ENCODE measurements at regions not wholly inside any gene's neighbourhood (a gene's known extent, or its start where the extent isn't known, plus 50 kb on each side); places are given as distances from the start of the nearest gene placed in this dataset.

GRCh38 chr10:3413937-3414666, 241.5 kb upstream of the PITRM1 start:
- TF ChIP-seq, protein P1, sequence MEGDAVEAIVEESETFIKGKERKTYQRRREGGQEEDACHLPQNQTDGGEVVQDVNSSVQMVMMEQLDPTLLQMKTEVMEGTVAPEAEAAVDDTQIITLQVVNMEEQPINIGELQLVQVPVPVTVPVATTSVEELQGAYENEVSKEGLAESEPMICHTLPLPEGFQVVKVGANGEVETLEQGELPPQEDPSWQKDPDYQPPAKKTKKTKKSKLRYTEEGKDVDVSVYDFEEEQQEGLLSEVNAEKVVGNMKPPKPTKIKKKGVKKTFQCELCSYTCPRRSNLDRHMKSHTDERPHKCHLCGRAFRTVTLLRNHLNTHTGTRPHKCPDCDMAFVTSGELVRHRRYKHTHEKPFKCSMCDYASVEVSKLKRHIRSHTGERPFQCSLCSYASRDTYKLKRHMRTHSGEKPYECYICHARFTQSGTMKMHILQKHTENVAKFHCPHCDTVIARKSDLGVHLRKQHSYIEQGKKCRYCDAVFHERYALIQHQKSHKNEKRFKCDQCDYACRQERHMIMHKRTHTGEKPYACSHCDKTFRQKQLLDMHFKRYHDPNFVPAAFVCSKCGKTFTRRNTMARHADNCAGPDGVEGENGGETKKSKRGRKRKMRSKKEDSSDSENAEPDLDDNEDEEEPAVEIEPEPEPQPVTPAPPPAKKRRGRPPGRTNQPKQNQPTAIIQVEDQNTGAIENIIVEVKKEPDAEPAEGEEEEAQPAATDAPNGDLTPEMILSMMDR (IDR thresholded peaks at IDR 0.05; ENCODE audit: low read depth, low read length, missing control alignments): no peak
- H3K4me3 ChIP-seq (replicated peaks; ENCODE audit: low read depth, low read length): no peak overlapping the region
- no peak for DNase-seq (ENCODE audit: extremely low read depth, low read depth)

DNA sequence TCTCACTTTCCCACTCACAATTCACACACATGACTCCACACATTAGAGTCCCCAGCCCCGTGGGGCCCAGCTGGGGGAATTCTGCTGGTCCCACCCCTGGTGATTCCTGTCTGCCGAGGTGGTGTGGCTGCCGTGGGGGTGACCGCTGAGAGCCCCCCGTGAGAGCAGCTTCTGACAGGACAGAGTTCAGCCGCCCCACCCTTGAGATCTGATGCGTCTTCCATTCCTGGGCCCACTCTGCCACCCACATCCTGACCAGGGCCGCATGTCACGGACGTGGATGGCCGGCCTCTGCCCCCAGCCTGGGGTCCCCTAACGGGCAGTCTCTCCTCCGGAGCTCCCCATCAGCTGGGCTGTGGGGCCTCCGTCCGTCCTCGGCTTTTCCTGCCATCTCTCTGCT, 240.1 kb upstream of the PITRM1 start:
- no peak overlapping the region for H3K4me3 ChIP-seq (replicated peaks; ENCODE audit: low read depth, low read length)
- no peak for DNase-seq (ENCODE audit: extremely low read depth, low read depth)
- TF ChIP-seq, protein P1 (IDR thresholded peaks at IDR 0.05; ENCODE audit: low read depth, low read length, missing control alignments): no peak

DNA sequence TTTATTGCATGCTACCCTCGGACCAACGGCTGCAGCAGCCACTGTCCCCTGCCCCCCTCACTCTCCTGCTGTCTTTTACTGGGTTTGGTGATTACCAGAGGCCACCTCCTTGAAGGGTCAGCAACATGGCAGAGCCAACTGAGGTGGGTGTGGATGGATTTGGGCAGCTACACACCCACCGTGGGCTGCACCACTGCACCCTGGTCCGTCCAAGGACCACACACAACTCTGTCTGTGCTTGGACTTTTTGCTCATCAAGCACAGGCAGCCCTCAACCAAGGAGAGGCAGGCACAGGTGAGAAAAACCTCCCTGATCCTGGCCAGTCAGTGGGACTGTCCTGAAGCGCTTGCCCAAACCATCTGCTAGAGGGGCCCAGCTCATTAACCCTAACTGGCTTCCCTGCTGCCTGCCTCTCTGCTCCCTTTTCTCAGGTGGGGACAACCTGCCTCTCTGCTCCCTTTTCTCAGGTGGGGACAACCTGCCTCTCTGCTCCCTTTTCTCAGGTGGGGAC, 239.5 kb upstream of the PITRM1 start:
- TF ChIP-seq, protein P1 (IDR thresholded peaks at IDR 0.05; ENCODE audit: low read depth, low read length, missing control alignments): no peak
- no peak overlapping the region for H3K4me3 ChIP-seq (replicated peaks; ENCODE audit: low read depth, low read length)
- DNase-seq (ENCODE audit: extremely low read depth, low read depth): no peak

DNA sequence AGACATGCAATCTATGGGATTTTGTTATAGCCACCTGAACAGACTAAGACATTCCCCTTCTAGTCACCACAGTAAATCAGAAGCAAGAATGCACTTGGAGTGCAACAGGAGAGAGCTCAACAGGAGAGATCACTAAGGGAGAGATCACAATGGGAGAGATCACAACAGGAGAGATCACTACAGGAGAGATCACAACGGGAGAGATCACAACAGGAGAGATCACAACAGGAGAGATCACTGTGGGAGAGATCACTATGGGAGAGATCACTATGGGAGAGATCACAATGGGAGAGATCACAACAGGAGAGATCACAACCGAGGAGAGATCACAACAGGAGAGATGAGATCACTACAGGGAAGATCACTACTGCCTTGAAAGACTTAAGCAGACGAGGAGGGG, 238.5 kb upstream of the PITRM1 start:
- TF ChIP-seq, protein P1 (IDR thresholded peaks at IDR 0.05; ENCODE audit: low read depth, low read length, missing control alignments): no peak

DNA sequence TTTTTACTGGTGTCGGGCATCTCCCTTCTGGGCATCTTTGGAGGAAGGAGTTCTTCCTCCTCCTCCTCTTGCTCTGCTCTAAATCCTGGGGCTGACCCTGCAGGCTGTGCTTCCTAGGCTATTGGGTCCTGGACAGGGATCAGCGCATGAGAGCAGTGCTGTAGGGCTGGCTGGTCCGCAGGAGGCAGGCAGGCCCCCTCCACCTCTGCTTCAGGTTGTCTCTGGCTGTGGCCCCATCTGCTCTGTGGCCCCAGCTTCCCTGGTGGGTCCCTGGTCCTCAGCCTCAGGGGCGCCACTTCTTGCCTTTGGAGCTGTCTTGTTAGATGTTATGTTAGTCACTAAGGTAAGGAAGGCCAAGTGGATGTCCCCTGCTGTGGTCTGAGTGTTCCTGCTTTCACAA, 237.3 kb upstream of the PITRM1 start:
- H3K4me3 ChIP-seq (replicated peaks; ENCODE audit: low read depth, low read length): no peak overlapping the region
- TF ChIP-seq, protein P1 (IDR thresholded peaks at IDR 0.05; ENCODE audit: low read depth, low read length, missing control alignments): no peak
- DNase-seq (ENCODE audit: extremely low read depth, low read depth): no peak

More for the DNA sequence above, 238.5 kb upstream of the PITRM1 start:
- H3K4me3 ChIP-seq (replicated peaks; ENCODE audit: low read depth, low read length): no peak overlapping the region
- DNase-seq (ENCODE audit: extremely low read depth, low read depth): no peak

GRCh38 chr10:3408603-3409365, 236.2 kb upstream of the PITRM1 start:
- no peak for DNase-seq (ENCODE audit: extremely low read depth, low read depth)
- no peak overlapping the region for H3K4me3 ChIP-seq (replicated peaks; ENCODE audit: low read depth, low read length)
- TF ChIP-seq, protein P1 (IDR thresholded peaks at IDR 0.05; ENCODE audit: low read depth, low read length, missing control alignments): no peak
